ENCODE measurements at regions not wholly inside any gene's neighbourhood (a gene's known extent, or its start where the extent isn't known, plus 50 kb on each side); places are given as distances from the start of the nearest gene placed in this dataset.
"Not testable (repeated sequence)": the region's sequence is repeated elsewhere in the genome, so short reads cannot be mapped to it uniquely, and the experiment has no call there.

DNA sequence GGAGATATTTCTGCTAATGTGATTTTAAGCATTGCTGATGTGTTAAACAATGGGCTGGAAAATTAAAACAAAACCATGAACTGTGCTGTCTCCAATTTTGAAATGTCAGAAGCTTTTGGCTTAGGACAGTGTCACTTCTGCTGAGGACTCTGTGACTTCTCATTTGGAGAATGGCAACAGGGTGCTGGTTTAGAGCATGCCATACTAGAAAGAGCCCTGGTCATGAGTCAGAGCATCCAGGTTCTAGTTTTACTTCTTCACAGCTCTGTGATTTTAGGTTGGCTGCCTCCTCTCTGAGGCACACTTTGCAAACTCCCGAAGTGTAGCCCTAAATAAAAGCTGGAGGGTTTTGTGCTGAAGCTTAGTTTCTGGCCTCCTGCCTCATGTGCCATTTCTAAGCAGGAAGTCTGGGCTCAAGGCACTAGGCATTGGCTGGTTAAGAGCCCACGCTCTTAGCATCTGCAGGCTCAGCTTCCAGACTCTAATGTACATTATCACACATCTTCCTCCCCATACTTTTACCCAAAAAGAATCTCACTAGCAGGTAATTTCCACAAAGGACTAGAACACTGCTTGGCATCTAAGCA is 193.8 kb downstream of the CNTN3 start:
- H3K4me3 Mint-ChIP-seq, result no peak overlapping the region
- DNase-seq (no peak), ATAC-seq (no peak)
- H3K4me1 Mint-ChIP-seq, result no peaks in the 10 kb centered on the region
- H3K27me3 Mint-ChIP-seq, result no peaks in the 10 kb centered on the region
- H3K9me3 Mint-ChIP-seq, result peaks cover 3% of the 10 kb centered on the region
- H3K27ac Mint-ChIP-seq, result no peak overlapping the region
- H3K36me3 Mint-ChIP-seq (ENCODE audit: low read depth), result no peaks in the 10 kb centered on the region

GRCh38 chr3:74415731-74416130 is 198.7 kb downstream of the CNTN3 start:
- DNase-seq (no peak), ATAC-seq (no peak)
- no peaks in the 10 kb centered on the region for H3K27me3 Mint-ChIP-seq
- peaks cover 4% of the 10 kb centered on the region for H3K9me3 Mint-ChIP-seq
- H3K36me3 Mint-ChIP-seq (ENCODE audit: low read depth), result no peaks in the 10 kb centered on the region
- H3K4me3 Mint-ChIP-seq, result no peak overlapping the region
- H3K4me1 Mint-ChIP-seq, result no peaks in the 10 kb centered on the region
- no peak overlapping the region for H3K27ac Mint-ChIP-seq

DNA sequence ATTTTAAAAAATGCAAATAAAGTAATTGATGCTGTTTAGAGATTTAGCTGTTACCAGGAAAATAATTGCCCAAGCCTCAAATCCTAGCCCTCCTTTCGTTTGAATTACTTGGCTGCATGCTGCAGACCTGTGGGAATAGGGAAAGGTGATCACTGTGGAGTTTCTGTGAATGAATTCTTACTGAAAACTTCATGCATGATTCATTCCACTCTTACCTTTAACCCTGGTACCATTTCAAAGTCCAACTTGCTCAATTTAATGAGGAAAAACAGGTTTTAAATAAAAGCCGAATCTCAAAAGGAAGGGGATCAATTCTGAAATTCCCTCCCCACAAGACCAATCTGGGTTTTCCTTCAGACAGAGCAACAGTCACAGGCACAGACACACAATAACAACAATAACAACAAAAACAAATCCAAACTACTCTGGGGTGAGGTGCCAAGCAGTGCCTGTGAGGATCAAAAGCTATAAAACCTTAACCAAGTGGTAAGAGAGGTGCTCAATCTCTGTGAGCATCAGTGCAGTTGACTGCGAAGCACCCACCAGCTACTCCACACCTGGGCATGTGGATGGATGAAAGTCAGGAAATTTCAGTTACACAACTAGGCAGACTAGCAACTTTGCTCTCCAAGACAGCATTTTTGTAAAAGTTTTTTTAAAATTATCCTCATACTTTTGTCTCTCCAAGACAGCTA is 200.8 kb downstream of the CNTN3 start:
- H3K27ac Mint-ChIP-seq, result no peak overlapping the region
- ATAC-seq (no peak), DNase-seq (no peak)
- H3K4me3 Mint-ChIP-seq, result no peak overlapping the region
- no peaks in the 10 kb centered on the region for H3K36me3 Mint-ChIP-seq (ENCODE audit: low read depth)
- no peaks in the 10 kb centered on the region for H3K27me3 Mint-ChIP-seq
- peaks cover 11% of the 10 kb centered on the region for H3K9me3 Mint-ChIP-seq
- H3K4me1 Mint-ChIP-seq, result no peaks in the 10 kb centered on the region

- no peak for DNase-seq
- H3K9me3 Mint-ChIP-seq, result peaks cover 14% of the 10 kb centered on the region
- H3K36me3 Mint-ChIP-seq (ENCODE audit: low read depth), result no peaks in the 10 kb centered on the region
- H3K27ac Mint-ChIP-seq, result no peak overlapping the region
- no peak for ATAC-seq
- H3K4me3 Mint-ChIP-seq, result no peak overlapping the region
- H3K27me3 Mint-ChIP-seq, result no peaks in the 10 kb centered on the region
- no peaks in the 10 kb centered on the region for H3K4me1 Mint-ChIP-seq
Observed at GRCh38 chr3:74410276-74410941, 204.1 kb downstream of the CNTN3 start.

GRCh38 chr3:74409066-74409465 is 205.4 kb downstream of the CNTN3 start:
- Mint-ChIP-seq H3K9me3 (peaks cover 14% of the 10 kb centered on the region), H3K27me3 (no peaks in the 10 kb centered on the region), H3K27ac (no peak overlapping the region), H3K36me3 (ENCODE audit: low read depth) (no peaks in the 10 kb centered on the region), H3K4me1 (no peaks in the 10 kb centered on the region), H3K4me3 (no peak overlapping the region)
- no peak for DNase-seq
- no peak for ATAC-seq

GRCh38 chr3:74403307-74403706 is 211.2 kb downstream of the CNTN3 start:
- ATAC-seq (no peak), DNase-seq (no peak)
- H3K27me3 Mint-ChIP-seq, result no peaks in the 10 kb centered on the region
- H3K36me3 Mint-ChIP-seq (ENCODE audit: low read depth), result no peaks in the 10 kb centered on the region
- H3K9me3 Mint-ChIP-seq, result peaks cover 13% of the 10 kb centered on the region
- no peak overlapping the region for H3K4me3 Mint-ChIP-seq
- no peak overlapping the region for H3K27ac Mint-ChIP-seq
- H3K4me1 Mint-ChIP-seq, result no peaks in the 10 kb centered on the region

DNA sequence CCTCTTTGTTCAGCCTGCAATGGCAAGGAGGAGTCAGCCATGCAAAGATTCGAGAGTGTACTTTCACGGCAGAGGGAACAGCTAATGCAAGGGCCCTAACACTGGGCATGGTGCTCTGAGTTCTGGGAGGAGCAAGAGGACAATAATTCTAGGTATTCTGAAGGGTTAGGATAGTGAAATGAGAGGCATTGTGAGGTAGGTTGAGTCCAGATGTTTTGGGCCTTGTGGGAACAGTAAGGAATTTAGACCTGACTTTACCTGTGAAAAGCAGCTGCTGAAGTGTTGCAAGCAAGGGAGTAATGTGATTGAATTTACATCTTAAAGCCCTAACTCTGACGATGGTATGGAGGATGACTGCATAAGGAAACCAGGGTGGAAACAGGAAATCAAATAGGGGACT is 211.6 kb downstream of the CNTN3 start:
- H3K4me3 Mint-ChIP-seq, result no peak overlapping the region
- no peaks in the 10 kb centered on the region for H3K27me3 Mint-ChIP-seq
- ATAC-seq (no peak), DNase-seq (no peak)
- H3K36me3 Mint-ChIP-seq (ENCODE audit: low read depth), result no peaks in the 10 kb centered on the region
- H3K9me3 Mint-ChIP-seq, result peaks cover 13% of the 10 kb centered on the region
- no peak overlapping the region for H3K27ac Mint-ChIP-seq
- no peaks in the 10 kb centered on the region for H3K4me1 Mint-ChIP-seq

GRCh38 chr3:74393426-74393825 is 221.0 kb downstream of the CNTN3 start:
- peaks cover 6% of the 10 kb centered on the region for H3K9me3 Mint-ChIP-seq
- H3K4me1 Mint-ChIP-seq, result no peaks in the 10 kb centered on the region
- no peak overlapping the region for H3K27ac Mint-ChIP-seq
- ATAC-seq, result no peak
- DNase-seq, result no peak
- H3K27me3 Mint-ChIP-seq, result no peaks in the 10 kb centered on the region
- no peaks in the 10 kb centered on the region for H3K36me3 Mint-ChIP-seq (ENCODE audit: low read depth)
- no peak overlapping the region for H3K4me3 Mint-ChIP-seq

DNA sequence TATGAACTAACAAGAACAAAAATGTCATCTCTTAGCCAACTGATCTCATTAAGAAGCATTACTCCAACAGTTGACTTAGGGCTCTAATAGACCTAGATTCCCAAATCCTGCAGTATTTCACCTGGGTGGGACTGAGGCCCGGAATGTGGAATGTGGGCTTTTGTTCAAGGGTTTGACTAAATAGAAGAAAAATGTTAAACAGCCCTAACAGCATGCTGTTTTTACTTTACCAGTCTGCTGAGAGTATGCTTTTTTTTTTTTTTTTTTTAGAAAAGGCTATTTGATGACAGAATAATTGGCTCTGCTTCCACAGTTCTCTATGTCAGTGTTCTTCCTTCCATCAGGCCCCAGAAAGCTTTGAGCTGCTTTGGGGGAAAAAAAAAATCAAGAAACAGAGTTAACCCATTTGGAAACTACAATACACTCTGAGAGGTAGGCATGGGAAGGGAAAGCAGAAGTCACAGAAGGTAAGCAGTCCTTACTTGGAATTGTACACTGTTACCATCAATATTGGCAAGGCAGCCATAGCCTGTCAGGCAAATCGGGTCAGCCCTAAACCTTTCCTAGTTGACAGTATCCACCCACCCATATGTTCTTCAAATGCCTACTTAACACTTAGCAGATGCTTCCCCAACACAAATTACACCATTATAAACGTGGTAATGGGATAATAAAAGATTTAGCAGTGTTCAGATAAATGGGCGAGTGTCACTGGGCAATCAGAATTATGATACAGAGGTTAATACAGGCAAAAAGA is 224.2 kb downstream of the CNTN3 start:
- H3K4me3 Mint-ChIP-seq, result no peak overlapping the region
- ATAC-seq, result no peak
- H3K9me3 Mint-ChIP-seq, result peaks cover 4% of the 10 kb centered on the region
- no peak overlapping the region for H3K27ac Mint-ChIP-seq
- no peaks in the 10 kb centered on the region for H3K27me3 Mint-ChIP-seq
- H3K4me1 Mint-ChIP-seq, result no peaks in the 10 kb centered on the region
- no peak for DNase-seq
- H3K36me3 Mint-ChIP-seq (ENCODE audit: low read depth), result no peaks in the 10 kb centered on the region

DNA sequence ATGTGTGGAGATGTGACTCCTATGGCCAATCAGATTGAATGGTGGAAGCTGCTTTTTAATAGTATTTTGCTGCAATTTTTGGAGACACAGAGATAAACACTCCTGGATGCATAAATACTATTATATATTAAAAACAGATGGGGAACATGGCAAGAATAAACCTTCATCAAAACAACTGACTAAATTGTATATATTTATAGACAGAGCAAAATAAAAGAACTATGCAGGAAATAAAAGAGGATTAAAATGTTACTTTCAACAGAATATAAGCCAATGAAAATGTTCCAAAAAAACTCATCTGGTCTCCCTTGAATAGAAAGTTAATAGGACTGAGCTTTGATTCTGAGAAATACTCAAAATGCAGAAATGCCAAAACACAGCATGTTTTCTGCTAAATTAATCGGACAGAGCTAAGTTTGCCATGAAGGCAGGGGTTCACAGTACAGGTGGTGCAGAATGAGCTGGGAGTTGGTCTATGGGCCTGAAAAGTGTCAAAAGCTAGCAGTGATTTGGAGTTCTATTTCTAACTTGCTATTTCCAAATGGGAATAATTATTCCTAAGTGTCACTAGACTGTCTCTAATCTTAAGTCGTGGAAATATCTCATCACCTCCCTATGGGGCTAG is 227.2 kb downstream of the CNTN3 start:
- Mint-ChIP-seq H3K4me1 (no peaks in the 10 kb centered on the region), H3K27ac (no peak overlapping the region), H3K9me3 (peaks cover 21% of the 10 kb centered on the region), H3K27me3 (no peaks in the 10 kb centered on the region), H3K4me3 (no peak overlapping the region), H3K36me3 (ENCODE audit: low read depth) (no peaks in the 10 kb centered on the region)
- no peak for ATAC-seq
- no peak for DNase-seq

DNA sequence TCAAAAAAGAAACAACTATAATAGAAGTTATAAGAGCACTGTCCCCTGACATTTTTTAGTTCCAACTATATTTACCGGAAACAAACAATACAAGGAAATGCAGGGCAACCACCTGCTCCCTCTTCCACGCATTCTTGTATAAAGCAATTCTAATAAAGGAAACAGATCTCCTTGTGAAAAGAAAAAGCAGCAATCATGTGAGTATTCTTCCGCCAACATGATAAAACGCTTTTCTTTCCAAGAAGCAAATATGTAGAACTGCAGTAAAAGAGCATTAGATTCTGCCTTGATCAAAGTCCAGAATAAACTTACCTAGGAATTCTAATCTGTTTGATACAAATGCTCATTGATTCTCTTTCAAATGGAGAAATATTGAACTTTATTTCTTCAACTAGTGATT is 230.3 kb downstream of the CNTN3 start:
- Mint-ChIP-seq H3K4me1 (no peaks in the 10 kb centered on the region), H3K36me3 (ENCODE audit: low read depth) (no peaks in the 10 kb centered on the region), H3K4me3 (no peak overlapping the region), H3K27me3 (no peaks in the 10 kb centered on the region), H3K27ac (no peak overlapping the region), H3K9me3 (peaks cover 25% of the 10 kb centered on the region)
- DNase-seq (no peak), ATAC-seq (no peak)

GRCh38 chr3:74377669-74378068 is 236.8 kb downstream of the CNTN3 start:
- DNase-seq (no peak), ATAC-seq (no peak)
- Mint-ChIP-seq H3K27me3 (no peaks in the 10 kb centered on the region), H3K4me3 (no peak overlapping the region), H3K27ac (no peak overlapping the region), H3K9me3 (peaks cover 19% of the 10 kb centered on the region), H3K4me1 (no peaks in the 10 kb centered on the region), H3K36me3 (ENCODE audit: low read depth) (no peaks in the 10 kb centered on the region)

- not testable (repeated sequence) for DNase-seq; H3K27ac Mint-ChIP-seq; H3K4me1 Mint-ChIP-seq; H3K4me3 Mint-ChIP-seq; H3K36me3 Mint-ChIP-seq (ENCODE audit: low read depth); ATAC-seq; H3K27me3 Mint-ChIP-seq
- H3K9me3 Mint-ChIP-seq, result peaks cover 15% of the 10 kb centered on the region
Observed at GRCh38 chr3:74376323-74376722, 238.1 kb downstream of the CNTN3 start.

- H3K36me3 Mint-ChIP-seq (ENCODE audit: low read depth), result no peaks in the 10 kb centered on the region
- H3K27ac Mint-ChIP-seq, result no peak overlapping the region
- no peaks in the 10 kb centered on the region for H3K27me3 Mint-ChIP-seq
- ATAC-seq (no peak), DNase-seq (no peak)
- H3K9me3 Mint-ChIP-seq, result peaks cover 15% of the 10 kb centered on the region
- H3K4me1 Mint-ChIP-seq, result no peaks in the 10 kb centered on the region
- no peak overlapping the region for H3K4me3 Mint-ChIP-seq
Observed at GRCh38 chr3:74375653-74376052, 238.8 kb downstream of the CNTN3 start.
